ENCODE measurements at regions not wholly inside any gene's neighbourhood (a gene's known extent, or its start where the extent isn't known, plus 50 kb on each side); places are given as distances from the start of the nearest gene placed in this dataset.
"Not testable (repeated sequence)": the region's sequence is repeated elsewhere in the genome, so short reads cannot be mapped to it uniquely, and the experiment has no call there.

DNA sequence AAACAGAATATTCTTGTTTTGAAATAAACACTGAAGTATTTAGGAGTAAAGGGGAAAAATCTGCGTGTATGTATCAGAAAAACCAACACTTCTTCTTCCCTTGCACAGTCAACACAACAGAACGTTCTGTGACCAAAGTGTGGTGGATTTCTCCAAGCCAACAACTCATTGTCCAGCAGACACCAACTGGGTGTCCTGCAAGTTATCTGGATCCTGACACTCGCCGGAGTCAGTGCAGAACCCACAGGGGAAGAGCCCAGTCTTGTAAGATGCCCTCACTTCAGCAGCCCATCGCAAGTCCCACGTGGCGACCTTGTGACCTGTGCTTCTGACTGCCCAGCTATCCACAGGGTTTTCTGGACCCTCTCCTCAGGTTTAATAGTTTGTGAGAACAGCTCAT, 630.7 kb upstream of the ZFP42 start:
- no peak for DNase-seq

DNA sequence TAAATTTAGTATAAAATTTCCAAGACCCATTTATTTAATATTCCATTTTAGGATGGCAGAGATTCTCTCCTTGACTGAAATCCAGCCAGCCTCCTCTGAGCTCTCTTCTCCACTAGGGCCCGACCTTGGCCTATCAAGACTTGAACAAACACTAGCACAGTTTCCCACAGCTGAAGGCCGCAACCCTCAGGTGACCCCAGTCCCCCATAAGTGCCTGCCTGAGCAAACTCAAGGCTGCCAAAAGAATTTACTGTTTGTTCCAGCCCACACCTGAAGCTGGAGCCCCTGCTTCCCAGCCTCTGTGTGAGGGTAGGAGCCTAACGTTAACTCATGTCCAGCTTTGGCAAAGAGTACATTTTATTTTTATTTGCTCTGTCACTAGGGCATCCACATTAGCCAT, 629.0 kb upstream of the ZFP42 start:
- DNase-seq, result no peak

DNA sequence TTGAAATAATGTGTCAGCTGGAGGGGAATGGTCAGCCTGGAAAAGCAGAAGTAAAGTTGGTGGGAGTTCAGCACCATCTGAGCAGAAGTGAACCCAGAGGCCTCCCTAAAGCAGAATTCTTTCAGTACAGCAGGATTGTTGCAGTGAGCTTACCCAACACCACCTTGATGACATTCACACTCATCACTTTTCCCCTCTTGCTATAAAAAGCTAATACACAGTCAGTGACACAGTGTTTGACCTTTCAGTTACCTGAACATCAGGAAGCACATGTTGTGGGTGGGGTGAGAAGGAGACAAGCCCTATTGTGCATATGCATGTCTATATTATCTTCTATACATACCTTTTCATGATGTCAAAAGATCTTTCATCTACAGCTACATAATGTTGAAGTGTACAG, 624.7 kb upstream of the ZFP42 start:
- DNase-seq, result no peak

DNA sequence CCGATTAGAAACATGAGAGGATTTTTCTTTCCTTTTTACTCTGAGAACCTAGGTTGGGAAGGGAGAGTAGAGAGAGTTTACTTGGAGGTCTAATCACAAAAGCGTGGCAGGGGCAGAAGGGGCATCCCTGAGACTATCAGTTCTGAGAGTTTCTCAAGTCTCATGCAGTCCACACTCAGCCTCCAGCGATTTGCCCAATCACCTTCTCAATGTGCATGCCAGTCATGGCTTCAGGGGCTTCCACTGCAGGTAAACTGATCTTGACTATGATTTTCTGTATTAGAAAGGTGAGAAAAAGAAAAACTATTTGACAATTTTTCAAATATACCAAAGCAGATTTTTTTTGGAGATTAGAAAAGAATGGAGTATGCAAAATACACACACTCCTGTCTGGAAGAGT, 617.1 kb upstream of the ZFP42 start:
- DNase-seq, result no peak

DNA sequence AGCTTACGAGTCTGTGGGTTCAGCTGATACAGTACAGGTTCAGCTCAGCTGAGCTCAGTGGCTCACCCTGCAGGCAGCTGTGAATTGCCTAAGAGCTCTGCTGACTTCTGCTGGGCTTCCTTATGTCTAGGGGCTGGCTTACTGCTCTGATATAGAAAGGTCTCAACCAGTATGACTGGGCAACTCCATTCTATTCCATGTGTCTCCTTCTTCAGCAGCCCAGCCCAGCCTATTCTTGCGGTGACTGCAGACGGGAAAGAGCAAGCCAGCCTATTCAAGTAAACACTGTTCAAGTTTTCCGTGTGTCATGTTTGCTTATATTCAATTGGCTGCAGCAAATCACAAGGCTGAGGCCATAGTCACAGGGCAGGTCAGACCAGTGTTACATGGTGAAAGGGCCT, 615.4 kb upstream of the ZFP42 start:
- DNase-seq, result peak; percentile 7

DNA sequence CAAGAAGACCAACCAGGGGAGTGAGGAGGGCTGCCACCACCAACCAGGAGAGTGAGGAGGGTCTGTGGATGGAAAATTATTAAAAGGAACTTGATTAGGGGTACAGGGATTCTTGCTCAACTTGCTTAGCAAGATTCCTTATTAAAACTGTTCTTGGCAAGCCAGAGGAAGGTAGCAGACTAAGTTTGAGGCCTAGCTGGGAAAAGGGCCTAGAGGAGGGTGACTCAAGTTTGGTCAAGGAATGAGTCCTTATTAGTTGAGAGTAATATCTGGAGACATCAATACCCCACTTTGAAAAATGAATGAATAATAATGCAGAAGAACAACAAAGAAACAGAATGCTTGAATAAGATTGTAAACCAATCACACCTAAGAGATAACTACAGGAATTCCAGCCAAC, 612.4 kb upstream of the ZFP42 start:
- no peak for DNase-seq

DNA sequence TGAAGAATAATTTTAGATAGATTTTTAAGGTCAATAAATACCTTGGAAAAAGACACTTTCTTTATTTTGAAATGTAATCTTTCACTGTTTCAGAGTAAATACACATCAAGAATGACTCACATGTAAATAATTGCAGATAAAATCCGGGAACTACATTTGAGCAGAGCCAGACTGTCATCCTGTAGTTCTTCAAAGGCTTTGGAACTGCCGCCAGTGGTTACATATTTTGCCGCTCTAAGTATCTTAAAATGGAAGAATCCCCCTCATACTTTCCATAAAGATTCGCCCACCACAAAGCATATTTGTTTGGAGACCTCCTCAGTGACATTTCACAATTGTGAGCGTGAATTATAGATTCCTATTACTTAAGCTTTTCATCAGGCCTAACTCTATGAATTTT, 607.8 kb upstream of the ZFP42 start:
- peak; percentile 27 for DNase-seq

DNA sequence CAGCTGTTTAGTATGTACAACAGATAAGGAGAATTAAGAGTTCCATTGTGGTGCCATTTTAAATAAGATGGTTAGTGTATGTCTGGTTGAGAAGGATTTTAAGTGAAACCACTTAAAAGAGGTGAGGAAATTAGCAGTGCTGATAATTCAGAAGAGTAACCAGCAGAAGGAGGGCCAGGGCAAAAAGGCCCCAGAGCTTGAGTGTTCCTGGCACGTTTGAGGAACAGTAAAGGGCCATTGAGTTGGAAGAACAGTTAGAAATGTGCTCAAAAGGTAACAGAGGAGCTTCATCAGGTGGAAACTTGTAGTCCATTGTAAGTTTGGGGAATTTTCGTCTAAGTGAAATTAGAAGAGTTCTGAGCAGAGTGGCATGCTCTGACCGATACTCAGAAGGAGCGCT, 606.2 kb upstream of the ZFP42 start:
- no peak for DNase-seq

DNA sequence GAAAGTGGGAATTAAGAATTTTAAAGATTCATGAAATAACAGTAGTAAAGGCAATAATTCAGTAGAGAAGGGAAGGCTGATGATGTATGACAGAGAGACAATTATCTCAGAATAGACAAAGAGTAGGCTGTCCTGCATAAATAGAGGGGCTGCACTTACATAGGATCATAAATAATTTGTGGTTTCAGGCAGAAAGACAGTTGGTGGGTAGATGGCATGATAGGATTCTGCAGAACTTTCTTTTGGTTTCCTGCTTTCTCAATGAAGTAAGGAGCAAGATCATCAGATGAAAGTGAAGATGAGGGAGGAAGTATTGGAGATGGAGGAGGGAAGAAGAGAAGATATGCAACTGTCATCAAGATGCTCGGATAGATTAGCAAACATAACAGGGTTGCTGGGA, 604.9 kb upstream of the ZFP42 start:
- peak; percentile 44 for DNase-seq

DNA sequence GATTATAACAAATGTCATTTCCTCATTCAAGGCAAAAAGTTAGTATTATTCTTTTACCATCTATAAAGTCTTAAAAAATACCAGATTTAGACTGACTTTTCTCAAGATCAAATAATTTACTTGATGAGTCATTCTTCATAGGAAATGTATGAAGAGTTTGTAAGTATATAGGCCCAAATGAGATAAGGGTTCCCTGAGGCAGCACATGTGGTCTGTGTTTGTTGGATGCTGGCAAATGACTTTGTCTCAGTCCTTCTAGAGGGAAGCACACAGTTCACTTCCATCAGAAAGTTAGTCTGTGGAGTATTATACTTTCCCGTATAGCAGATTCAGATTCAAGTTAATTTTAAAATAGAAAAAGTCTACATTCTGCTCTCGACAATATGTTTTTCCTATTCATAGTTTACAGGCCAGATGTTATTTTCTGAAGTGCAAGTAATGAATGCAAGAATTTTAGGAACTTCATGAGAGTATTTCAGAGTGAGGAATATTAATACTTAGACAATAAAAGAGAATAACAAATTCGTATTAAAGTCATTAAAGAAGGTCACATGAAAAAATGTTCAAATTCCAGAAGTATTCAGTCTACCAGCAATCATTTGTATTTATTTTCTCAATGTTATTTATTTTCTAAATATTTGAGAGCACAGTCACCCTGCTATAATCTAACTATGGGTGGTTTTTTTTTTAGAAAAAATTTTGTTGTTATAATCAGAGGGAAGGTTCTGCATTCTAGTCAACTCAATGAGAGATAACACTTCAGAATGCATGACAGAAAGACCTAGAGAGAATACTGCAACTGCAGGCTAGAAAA, 601.8 kb upstream of the ZFP42 start:
- peak; percentile 9 for DNase-seq

DNA sequence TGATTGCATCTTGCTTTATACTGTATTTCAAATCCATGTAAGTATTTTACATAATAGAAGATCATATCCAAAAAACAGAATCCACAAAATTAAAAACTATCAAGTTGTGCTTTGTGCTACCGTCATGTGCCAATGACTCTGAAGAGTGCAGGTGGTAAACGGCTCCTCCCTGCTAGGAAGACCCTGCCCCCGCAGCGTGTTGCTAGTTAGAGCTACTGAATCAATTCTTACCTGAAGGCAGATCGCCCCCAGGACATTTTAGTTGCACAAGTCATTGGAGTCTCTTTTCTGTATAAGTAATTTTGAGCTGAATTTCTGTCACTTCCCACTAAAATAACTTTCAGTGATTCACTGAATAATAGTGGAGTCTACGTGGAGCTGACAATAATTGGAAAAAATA, 599.5 kb upstream of the ZFP42 start:
- no peak for DNase-seq

DNA sequence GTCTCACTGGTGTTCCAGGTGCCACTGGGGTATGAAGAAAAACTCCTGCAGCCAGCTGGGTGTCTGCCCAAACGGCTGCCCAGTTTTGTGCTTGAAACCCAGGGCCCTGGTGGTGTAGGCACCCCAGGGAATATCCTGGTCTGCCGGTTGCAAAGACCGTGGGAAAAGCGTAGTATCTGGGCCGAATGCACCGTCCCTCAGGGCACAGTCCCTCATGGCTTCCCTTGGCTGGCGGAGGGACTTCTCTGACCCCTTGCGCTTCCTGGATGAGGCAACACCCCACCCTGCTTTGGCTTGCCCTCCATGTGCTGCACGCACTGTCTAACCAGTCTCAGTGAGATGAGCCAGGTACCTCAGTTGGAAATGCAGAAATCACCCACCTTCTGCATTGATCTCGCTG, 587.1 kb upstream of the ZFP42 start:
- not testable (repeated sequence) for DNase-seq

DNA sequence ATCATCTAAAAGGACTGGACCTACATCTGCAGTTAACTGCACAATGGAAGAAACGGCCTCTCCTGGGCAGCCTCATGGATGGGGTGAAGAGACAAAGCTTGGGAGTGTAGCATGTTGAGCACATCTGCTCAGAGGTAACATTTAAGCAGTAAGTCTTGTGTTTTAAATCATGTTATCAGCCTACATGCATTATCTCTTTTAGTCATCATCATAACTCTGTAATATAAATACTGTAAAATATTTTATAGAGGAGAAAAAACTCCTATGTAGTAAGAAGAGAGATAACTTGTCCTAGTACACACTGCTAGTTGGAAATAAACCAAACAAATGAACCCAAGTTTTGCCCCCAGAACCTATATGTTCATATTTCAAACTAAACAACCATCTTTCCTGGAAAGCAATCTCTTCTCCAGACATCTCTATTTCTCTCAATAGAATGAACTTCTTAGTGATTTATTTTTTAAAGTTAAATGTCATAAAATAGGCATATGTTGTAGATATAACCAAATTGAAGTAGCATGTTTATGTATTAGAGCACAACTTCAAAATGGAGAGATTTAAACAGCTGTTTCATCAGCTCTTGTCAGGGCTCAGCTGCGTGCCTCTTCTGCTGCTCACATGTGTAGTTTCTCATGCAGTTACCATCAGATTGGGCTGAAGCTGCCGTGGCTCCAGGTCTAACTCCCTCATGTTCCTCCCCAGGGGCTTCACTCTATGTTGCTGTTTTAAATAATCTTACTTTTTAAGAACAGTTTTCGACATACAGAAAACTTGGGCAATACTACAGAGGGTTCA, 581.8 kb upstream of the ZFP42 start:
- DNase-seq, result no peak

DNA sequence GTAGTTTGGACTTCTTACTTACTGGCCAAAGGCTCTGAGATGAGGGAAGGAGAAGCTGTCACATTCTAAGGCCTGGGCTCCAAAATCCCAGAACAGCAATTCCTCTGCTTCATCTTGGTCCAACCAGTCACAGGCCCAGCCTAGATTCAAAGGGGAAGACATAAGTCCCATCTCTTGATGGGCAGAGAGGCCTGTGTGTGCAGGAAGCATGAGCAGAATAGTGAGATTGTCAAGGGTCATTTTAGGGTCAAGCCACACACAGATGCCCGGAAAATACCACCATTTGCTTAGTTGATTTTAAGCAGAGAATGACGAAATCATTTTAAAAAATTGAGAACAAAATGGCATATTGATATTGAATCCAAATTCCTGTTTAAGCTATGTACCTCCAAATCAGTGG, 580.9 kb upstream of the ZFP42 start:
- DNase-seq, result no peak

DNA sequence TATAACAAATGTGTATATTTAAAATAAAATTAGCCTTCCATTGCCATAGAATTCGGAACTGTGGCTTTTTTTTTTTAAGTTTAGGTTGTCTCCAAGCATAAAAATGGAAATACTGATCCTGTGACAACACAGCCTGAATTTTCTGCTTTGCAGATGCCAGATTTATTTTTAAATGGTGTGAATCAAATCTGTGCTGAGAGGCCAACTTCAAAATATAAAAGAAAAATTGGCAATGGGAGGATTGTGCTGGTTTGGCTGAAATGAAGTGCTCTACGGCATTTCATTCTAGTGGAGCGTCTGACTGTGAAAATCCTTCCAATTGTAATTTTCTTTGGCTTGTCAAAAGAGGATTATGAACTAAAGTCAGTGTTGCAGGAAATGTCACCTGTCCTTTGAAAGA, 580.3 kb upstream of the ZFP42 start:
- DNase-seq, result no peak

DNA sequence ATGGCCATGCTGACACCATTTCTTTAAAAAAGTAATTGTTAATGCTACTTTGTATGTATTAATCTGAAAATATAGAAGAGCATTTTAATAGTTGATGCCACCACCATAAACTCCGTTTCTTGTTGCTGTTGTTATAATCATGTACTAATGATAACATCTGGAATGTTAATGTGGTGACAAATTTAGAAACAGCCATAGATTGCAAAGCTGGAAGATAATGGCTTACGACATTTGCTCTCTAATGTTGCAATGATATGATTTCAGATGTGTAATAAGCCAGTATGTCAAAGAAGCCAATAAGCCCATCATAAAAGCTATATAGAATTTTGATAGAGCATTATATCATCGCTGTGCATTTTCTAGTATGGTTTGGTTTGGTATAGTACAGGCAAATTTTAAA, 579.4 kb upstream of the ZFP42 start:
- no peak for DNase-seq

DNA sequence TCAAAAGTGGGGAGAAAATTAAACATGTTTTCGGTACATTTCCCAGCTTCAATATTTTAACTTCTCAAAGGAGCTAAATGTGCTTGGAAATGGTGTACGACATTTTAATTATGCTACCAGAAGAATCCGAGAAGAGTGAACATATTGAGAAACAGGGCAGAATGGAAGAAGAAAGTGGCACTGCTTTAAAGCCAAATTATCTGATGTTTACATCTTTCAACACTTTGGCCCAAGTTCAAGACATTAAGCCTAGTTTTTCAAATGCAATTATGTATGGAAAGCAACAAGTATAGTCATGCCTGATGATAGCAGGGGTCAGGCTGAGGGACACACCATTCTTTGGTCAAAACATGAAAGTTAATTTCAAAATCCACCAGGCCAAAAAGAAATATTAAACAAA, 577.9 kb upstream of the ZFP42 start:
- DNase-seq, result no peak

DNA sequence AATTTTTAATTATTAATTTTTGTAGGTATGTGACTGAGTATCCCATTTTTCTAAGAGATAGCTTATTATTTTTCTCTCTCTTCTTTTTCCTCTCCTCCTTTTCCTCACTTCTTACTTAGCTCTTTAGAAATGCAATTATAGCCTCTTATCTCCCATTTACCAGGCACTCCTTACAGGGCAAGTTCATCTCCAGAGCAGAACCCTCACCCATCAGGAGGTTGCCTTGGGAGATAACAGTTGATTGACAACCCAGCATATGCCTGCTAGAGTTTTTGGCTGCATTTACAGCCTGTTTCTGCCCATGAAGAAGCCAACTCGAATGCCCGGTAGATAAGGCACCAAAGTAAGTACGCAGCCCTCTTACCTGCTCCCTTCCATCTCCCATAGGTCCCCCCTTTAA, 572.9 kb upstream of the ZFP42 start:
- no peak for DNase-seq

DNA sequence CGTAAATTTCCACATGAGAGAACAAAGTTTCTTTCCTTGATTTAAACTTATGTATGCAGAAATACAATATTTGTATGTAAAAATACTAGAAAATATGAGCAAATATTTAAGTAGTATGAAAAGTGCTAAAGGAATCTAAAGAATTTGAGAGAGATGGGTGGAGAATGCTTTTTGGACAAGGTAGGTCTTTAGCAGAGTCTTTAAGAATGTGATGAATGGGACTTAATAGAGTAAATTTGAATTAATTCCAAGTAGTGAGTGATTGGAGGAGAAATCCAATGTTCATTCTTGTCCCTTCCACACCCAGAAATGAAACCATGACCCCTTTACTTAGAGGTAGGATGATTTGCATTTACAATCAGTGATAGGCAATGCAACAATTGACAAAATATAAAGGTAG, 570.9 kb upstream of the ZFP42 start:
- DNase-seq, result peak; percentile 1

DNA sequence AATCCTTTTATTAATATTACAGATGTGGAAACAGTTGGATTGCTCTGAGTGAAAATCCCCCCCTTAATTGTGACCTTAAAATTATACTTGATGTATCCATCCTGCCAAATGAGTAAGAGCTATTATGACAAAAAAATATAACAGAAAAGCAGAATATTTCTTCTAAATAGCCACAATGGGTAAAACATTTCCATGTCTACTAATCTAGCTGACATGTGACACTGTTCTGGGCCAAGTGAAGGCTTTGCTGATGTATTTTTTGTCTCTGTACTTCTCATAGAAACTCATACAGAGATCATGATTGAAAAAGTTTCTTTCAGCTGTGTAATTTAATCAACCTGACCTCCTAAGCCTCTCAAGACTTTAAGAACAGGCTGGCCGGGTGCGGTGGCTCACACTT, 569.1 kb upstream of the ZFP42 start:
- no peak for DNase-seq

DNA sequence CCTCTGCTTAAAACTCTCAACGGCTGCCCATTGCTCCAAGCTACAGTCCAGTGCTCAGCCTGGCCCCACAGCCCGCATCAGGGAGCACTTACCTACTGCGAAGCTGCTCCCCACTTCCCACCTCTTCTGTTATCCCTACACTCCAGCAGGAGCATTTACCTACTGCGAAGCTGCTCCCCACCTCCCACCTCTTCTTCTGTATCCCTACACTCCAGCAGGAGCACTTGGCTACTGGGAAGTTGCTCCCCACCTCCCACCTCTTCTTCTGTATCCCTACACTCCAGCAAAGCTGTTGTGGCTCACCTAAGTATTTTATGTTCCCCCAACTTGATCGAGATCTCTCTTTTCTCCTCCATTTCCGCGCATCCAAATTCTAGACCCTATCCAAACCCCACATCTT, 563.3 kb upstream of the ZFP42 start:
- DNase-seq, result no peak

DNA sequence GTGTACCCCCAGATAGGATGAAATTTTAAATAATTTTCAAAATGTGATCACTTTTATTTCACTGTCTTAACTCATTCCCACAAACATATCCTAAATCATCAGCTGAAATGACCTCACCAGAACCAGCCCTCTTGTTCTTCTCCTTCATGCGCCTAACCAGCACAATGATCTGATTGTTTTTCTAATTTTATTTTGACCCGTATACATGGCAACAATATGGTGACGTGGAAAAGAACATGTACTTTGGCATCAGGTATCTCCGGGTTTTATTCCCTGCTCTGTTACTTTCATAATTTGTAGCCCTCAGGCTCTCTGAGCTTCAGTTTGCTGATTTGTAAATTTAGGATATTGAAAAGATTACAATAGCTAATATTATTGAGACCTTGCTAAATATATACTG, 562.4 kb upstream of the ZFP42 start:
- DNase-seq, result no peak

DNA sequence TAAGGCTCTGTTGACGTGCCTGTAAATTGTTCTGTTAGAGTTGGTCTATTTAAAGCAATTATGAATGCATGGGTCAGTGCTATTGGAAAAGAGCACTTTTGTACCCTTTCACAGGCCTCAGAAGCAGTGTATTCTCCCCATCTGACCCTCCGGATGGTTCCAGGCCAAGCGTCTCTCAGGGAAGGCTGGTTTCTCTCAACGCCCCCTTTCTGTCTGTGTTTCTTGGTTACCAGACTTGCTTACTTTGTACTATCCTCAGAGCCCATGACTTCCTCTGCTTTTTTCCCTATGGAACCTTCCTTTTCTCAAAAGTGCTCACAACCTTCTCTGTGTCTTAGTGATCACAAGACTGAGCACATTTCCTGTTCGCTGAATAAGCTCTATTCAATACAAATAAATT, 559.3 kb upstream of the ZFP42 start:
- DNase-seq, result no peak

DNA sequence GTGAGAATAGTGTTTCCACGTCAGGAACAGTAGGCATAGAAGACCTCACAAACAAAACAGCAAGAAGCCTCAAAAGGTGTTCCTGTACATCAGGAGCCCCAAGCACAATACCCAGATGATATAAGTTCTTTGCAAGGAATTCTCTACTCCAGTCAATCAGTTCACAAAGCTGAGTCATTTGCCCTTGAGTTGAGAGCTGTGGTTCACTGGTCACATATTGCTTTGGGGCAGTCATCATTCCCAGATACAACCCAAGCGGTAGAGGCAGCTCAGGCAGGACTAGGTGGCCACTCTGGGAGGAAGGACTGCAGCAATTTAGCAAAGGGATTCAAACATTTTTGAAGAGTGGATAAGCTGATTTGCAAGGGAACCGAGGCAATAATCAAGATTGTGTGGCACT, 551.5 kb upstream of the ZFP42 start:
- DNase-seq, result no peak

DNA sequence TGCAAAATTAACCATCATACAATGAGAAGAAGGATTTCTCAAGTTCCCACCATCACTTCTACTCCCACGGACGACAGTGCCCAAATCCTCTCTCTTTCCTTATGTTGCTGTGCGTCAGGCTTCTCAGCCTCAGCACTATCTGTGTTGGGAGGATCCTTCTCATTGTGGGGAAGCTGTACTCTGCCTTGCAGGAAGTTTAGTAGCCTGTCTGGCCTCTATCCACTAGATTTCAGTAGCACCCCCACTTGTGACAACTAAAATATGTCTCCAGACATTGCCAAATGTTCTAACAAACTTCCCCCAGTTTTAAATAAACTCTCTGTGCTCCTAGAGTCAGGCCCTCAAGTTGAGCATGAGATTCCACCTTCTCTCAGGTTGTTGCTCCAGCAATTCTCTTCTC, 545.9 kb upstream of the ZFP42 start:
- DNase-seq, result no peak

Data from fibroblast of upper back skin (primary cell).